HG03575 (cell line): ENCODE measurements at regions not wholly inside any gene's neighbourhood (a gene's known extent, or its start where the extent isn't known, plus 50 kb on each side); places are given as distances from the start of the nearest gene placed in this dataset.

Source experiments
- ATAC-seq: cut with Tn5 transposase; IDR thresholded peaks from one replicate; pipeline ENCODE4 v1.9.1; 2021; ENCODE audit not compliant: unreplicated experiment, insufficient number of reproducible peaks, low FRiP score; ENCODE audit errors: extremely low read depth

- no peak for ATAC-seq
These were observed 72.5 kb upstream of the CTSC start for GRCh38 chr11:88410056-88410455.

DNA sequence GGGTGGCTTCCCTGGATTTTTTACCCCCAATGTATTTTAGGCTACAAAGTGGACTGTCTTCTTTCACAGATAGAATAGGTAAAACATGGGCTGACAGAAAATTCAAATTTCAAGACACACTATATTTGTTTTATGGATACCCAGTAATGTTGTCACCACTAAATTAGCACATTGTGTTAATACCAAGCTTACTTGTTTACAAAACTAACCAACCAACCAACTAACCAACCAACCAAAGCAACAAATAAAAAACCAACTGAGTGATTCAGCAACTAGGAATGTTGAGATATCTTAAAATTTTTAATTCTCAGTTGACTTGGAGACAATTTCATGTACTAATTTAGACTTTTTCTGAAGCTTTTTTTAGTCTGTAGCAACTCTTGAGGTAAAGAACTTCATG, 69.3 kb upstream of the CTSC start:
- no peak for ATAC-seq

GRCh38 chr11:88405853-88406252, 68.3 kb upstream of the CTSC start:
- no peak for ATAC-seq

GRCh38 chr11:88404932-88405710, 67.6 kb upstream of the CTSC start:
- no peak for ATAC-seq

GRCh38 chr11:88404391-88404790, 66.9 kb upstream of the CTSC start:
- no peak for ATAC-seq

DNA sequence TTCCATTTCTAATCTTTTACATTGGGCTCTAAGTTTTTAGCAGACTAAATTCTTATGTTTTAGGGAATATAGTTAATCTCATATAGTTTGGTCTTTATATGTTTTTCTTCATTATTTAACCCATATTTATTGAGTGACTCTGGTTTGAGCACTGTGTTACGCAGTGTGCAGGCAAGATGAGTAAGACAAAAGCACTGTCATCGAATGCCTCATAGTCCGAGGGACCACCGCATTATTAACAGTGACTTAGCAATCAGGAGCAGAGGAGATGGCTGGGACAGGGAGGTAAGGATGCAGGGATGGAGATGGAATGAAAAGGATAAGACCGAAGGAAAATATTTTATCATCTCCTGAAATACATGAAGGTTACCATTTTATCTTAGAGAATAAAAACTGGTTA, 65.2 kb upstream of the CTSC start:
- ATAC-seq = no peak

DNA sequence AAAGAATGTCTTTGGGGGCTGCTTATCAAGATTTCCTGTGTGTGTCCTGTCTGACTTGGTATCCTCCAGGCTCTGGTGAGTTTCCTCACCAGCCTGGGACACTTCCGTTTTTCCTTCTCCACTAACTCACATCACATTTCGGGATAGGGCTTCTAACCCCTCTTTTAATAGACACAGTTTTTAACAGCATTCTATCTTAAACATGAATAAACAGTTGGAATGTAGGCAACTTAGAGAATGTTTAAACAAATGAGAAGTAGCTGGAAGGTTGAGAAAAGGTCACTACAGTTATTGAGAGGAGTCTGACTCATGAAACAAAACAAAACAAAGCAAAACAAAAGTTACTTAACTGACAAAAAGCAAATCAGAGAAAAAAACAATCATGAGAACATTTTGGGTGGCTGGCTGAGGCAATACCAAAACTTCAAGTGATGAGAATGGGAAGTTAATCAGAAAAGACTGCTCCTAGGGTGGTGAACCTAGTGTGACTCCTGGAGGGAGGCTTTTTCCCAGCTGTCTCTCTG, 64.7 kb upstream of the CTSC start:
- ATAC-seq = no peak

DNA sequence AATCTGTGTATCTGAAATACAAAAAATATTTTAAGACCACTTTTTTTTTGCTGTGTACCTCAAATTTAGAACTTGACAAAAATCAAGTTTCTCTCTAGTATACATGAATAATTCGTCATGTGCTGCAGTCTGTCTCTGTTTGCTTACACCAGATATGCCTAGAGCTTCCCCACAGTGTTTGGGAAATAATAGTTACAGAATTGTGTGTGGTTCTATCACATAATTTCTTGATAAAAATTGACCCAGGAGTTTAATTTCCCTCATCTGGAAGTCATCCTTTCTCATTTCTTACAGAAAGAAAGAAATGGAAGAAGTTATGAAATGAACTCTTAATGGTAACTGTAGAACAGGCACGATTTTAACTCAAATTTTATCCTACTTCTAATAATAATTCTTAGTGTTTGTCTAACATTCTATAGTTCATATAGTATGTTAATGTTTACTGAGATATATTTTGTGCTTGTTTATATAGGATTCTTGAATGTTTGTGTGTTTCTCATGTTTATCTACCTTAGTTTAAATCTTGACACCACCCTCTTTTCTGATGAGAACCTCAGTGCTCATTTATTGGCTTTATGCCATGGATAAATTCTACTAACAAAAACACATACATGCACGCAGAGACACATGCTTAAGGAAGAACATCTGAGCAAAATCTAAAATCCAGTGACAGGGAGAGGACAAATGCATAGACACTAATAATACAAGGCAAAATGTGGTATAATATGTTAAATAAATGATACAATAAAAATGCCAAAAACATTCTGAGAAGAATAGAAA, 61.4 kb upstream of the CTSC start:
- ATAC-seq = no peak

DNA sequence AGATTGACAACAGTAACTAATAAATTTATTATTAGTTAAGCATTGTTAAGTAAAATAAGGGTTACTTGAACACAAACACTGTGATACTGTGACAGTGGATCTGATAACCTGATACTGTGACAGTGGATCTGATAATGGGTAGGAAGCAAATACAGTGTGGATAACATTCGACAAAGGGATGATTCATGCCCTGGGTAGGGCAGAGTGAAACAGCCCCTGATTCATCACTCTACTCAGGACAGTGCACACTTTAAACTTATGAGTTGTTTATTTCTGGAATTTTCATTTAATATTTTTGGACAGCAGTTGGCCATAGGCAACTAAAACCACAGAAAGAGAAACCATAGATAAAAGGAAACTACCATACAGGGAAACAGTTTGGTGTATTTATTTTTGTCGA, 60.8 kb upstream of the CTSC start:
- ATAC-seq = no peak

DNA sequence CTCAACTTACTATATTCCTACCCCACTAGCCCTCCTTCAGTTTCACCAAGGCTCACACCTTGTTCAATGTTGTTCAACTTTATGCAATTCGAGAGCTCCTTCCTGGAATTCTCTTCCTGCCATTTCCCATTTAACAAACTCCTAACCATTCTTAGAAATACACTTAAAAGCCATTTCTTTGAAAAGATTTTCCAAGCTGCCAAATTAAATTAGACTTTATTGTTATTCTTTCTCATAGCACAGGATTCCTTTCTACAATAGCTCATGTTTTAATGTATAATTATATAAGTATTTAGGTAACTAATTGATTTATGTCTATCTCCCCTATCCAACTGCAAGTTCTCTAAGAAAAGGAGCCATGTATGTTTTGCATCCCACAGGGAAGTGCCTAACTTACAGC, 52.7 kb upstream of the CTSC start:
- ATAC-seq = no peak

DNA sequence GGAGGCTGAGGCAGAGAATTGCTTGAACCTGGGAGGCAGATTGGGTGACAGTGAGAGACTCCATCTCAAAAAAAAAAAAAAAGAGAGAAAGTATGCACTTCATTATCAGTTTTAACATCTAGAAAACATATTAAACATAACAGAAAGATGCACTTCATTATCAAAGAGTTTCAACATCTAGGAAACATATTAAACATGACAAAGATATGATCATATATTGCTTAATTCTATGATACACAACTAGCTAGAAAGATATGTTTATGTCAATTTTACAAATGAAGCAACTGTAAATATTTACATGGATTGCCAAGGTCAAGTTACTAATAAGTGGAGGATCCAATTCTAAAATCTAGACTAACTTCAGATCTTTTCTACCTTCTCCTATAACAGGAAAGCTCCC, 50.4 kb upstream of the CTSC start:
- no peak for ATAC-seq
